Activated CD4-positive, alpha-beta T cell treated with anti-CD3 and anti-CD28 coated beads, Interleukin-2, amount 50 U/mL, for 24 hours (primary cell): ENCODE measurements at regions not wholly inside any gene's neighbourhood (a gene's known extent, or its start where the extent isn't known, plus 50 kb on each side); places are given as distances from the start of the nearest gene placed in this dataset.
"Not testable (repeated sequence)": the region's sequence is repeated elsewhere in the genome, so short reads cannot be mapped to it uniquely, and the experiment has no call there.

Source experiments
- DNase-seq, 2 donors: peaks; one replicate each; pipeline ENCODE4 v3.0.0-alpha.2; 2020; ENCODE audit warnings: low read depth in 1 of 2, low spot score in 1 of 2

DNA sequence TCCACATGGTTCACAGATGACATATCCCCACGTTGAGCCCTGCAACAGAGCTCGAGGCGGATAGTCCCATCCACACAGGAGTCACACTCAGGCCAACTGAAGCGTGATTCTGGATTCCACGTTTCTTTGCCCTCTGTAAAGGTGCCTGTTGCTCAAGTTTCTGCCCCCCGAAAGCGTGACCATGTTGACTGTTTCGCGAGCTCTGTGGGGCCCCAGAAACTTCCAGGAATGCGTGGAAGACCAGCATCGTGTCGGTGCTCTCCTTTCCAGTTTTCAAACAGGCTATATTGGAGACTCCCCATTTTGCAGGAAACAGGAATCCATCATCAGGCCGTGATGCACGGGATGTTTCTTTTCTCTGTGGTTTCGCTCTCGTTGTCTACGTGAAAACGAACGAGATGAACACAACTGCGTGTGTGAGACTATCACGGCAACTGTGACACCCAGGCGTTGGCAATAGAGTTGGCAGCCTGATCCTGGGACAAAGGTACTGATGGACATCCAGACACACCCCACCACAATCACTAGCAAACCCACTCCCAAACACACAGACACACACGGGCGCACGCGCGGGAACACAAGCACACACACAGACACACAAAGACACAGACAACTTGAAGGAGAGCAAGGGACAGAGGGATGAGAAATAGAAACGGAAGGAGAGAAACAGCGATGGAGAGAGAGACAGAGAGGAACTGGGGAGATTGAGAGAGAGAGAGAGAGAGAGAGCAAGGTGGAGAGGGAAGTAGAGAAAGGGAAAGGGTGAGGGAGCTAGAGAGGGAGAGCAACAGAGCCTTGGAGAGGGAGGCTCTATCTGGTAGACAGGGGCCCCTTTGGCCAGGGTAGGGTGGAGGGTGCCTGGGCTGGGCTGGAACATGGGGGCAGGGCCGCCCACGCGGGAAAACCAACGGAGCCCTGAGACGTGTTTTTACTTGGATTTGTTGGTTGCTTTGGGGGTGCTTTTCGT, 1609.3 kb downstream of the SPATA31A7 start:
- not testable (repeated sequence) for DNase-seq

DNA sequence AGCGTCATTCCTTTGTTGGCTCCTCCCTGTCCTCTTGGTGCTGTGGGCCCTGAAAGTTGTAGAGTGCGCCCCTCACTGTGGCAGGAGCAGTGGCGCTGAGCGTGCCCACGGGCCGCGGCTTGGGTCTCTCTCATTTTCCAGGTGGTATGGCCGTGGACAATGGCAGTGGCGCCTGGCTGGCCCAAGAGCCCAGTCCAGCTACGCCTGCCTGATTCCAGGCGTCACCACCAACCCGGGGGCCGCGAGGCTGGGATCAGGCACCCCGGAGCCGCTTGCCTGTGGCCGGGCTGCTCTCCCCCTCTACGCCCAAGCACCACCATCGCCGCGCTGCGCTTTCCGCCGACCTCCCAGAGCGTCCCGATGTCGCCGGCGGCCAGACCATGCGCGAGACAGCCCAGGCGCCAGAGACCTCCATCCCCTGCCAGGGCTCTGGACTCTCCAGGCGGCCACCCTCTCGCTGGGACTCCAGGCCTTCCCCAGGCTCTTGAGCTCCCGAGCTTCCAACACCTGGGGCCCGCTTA, 1610.1 kb downstream of the SPATA31A7 start:
- not testable (repeated sequence) for DNase-seq

DNA sequence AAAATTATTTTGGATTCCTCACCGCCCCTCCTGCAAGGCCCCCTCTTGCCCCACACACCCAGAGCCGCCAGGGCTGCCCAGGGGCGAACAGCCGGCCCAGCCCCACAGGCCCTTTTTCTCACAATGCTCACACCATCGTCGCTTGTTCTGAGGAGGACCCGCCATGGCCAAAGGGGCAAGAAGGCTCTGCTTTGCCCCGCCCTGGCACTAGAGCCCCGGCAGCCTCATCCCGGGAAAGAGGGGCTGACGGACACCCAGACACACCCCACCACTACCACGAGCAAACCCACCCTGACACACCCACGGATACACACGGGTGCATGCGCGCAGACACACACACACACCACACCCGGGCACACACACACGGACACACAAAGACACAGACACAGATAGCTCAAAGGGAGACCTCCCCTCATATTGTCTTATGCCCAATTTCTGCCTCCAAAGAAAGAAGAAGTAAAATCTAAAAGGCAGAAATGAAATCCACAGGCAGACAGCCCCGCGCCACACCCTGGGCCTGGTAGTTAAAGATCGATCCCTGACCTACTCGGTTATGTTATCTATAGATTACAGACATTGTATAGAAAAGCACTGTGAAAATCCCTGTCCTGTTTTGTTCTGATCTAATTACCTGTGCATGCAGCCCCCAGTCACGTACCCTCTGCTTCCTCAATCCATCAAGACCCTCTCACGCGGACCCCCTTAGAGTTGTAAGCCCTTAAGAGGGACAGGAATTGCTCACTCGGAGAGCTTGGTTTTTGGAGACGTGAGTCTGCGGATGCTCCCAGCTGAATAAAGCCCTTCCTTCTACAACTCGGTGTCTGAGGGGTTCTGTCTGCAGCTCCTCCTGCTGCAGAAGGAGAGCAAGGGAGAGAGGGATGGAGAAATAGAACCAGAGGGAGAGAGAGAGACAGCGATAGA, 1610.9 kb downstream of the SPATA31A7 start:
- not testable (repeated sequence) for DNase-seq

GRCh38 chr9:62801372-62801811, 1611.6 kb downstream of the SPATA31A7 start:
- DNase-seq = not testable (repeated sequence)

DNA sequence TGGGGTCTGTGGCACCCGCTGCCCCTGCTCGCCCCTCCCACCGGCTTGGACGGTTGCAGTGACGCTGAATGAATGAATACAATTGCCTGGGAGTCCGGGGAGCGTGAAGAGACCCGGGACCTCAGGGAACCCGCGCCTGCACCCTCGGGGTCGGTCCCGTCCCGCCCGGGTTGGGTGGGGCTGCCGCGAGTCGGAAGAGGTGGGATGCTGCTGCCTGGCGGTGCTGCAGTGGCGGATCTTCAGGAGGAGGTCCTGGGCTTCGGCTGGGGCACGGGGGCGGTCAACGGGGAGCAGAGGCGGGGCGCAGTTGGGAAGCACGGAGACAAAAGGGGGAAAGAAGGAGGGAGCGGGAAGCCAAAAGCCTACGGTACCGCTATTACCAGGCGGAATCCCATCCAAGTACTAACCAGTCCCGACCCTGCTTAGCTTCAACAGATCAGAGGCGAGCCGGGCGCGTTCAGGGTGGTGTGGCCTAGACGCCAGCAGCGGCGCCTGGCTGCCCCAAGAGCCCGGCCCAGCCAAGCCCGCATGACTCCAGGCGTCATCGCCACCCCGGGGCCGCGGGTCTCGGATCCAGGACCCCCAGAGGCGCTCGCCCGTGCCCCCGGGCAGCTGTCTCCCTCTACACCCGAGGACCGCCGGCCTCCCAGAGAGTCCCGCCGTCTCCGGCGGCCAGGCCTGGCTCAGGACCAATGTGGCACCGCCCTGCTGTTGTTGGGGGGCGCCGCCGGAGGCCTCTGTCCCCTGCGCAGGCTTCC, 1612.3 kb downstream of the SPATA31A7 start:
- DNase-seq = peak in 1 of 2 donors; percentile 43

- not testable (repeated sequence) for DNase-seq
Measured at GRCh38 chr9:62802719-62803079, 1612.9 kb downstream of the SPATA31A7 start.

GRCh38 chr9:62803099-62803498, 1613.3 kb downstream of the SPATA31A7 start:
- DNase-seq = not testable (repeated sequence)

DNA sequence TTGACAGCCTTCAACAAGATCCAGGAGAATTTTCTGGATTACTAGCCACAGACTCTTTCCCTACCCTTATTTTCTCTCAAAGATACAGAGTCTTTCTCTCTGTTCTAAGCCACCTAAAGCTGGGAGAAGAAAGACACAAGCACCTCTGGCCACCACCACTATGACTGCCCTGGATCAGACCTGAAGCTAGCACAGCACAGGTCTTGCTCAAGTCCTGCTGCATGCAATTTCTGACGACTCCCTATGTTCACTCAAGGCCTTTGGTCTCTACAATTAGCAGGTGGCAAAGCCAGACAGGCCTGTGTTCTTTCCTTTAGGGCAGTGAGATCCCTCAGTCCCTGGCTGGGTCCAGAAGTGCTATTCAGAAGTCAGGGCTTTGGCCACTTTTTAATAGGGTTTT, 1614.5 kb downstream of the SPATA31A7 start:
- DNase-seq = not testable (repeated sequence)

DNA sequence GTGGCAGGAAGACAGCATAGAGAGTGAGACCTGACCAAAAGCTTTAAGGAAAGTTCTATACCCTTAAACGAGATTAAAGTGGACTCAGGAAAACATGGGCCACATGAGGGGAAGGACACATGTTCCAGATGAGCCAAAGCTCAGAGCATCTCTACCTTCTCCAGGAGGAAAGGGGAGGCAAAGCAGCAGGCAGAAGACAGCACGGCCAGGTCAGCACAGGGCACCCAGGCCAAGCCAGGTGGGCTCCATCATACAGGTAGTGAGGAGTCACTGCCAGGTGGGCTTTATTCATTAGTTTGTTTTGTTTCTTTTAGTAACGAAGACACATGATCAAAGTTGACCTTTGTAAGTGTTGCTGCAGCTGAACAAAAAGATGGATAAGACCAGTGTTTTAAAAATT, 1617.6 kb downstream of the SPATA31A7 start:
- DNase-seq = not testable (repeated sequence)

GRCh38 chr9:62808081-62808480, 1618.2 kb downstream of the SPATA31A7 start:
- not testable (repeated sequence) for DNase-seq

- DNase-seq = not testable (repeated sequence)
Measured at GRCh38 chr9:62810318-62810717, 1620.5 kb downstream of the SPATA31A7 start.

DNA sequence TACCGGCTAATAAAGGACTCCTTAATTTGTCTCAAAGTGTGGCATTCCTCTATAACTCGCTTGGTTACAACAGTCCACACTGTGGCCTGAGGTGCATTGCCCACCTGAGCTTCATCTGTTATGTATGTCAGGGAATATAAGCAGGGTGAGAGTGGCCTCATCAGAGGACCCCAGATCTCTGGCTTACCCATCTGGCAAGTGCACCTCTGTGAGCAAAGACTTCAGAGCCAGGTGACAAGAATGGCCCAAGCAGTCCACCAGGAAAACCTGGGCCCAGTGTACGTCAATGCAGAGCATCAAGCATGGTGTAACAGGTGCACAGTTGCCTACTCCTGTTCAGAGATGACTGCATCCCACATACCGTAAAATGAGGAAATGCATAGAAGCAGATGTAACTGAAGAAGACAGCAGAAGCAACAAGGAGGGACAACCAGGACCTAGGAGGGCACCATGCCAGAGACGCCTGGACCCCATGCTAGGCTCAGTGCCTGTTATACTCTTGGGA, 1621.0 kb downstream of the SPATA31A7 start:
- not testable (repeated sequence) for DNase-seq

- DNase-seq = not testable (repeated sequence)
Measured at GRCh38 chr9:62815436-62815835, 1625.6 kb downstream of the SPATA31A7 start.

DNA sequence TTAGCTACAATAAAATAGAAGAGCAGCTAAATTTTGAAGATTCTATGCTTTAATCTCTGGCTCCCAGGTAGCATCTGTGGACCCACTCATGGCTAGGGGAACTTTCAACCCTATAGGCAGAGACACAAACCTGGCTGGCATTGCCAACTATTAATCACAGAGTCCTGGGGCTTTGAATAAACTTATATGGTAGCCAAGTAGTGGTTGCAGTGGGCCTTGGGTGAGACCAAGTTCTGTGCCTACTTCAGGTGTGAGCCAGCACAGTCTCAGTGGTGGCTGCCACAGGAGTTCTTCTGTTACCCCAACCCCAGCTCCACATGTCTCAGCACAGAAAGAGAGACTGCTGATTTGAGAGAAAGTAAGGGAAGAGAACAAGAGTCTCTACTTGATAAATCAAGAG, 1626.5 kb downstream of the SPATA31A7 start:
- DNase-seq = not testable (repeated sequence)

GRCh38 chr9:62817214-62817613, 1627.4 kb downstream of the SPATA31A7 start:
- DNase-seq = not testable (repeated sequence)

GRCh38 chr9:62822185-62822584, 1632.3 kb downstream of the SPATA31A7 start:
- not testable (repeated sequence) for DNase-seq

GRCh38 chr9:62827957-62828907, 1638.4 kb downstream of the SPATA31A7 start:
- DNase-seq = not testable (repeated sequence)

DNA sequence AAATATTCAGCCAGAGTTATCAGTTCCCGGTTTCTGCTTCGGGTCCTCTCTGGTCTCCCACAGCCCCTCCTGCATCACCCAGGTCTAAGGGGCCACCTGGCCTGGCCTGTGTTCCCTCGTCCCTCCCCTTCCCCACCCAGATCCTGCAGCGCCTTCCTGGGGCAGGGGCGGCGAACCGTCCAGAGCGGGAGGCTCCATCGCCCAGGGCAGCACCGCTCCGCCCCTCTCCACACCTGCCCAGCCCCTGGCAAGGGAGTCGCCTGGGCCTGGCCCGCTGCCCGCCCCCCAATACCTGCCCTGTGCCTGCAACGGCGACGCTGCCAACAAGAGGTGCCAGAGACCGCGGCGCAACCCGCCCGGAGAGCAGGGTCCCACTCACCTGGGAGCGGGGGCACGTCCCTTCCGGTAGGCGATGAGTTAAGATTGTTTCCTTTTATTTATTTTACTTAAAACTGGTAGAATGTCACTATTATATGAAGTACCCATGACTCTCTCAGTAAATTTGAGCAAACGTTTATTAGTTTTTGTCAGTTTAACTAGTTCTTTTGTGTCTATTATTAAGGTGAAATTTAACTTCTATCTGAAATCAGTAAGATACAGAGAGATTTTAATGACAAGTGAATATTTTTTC, 1641.1 kb downstream of the SPATA31A7 start:
- DNase-seq = not testable (repeated sequence)
